HG02852 (cell line): ENCODE measurements at regions not wholly inside any gene's neighbourhood (a gene's known extent, or its start where the extent isn't known, plus 50 kb on each side); places are given as distances from the start of the nearest gene placed in this dataset.

Experiments
- ATAC-seq: cut with Tn5 transposase; IDR thresholded peaks from one replicate; pipeline ENCODE4 v1.9.1; 2021; ENCODE audit warnings: mild to moderate bottlenecking, moderate library complexity; ENCODE audit not compliant: unreplicated experiment

GRCh38 chr18:6465281-6465680 lies 50.6 kb upstream of the L3MBTL4 start:
- no peak for ATAC-seq

- no peak for ATAC-seq
These were observed 61.5 kb upstream of the L3MBTL4 start for GRCh38 chr18:6476190-6476589.

- no peak for ATAC-seq
These were observed 62.2 kb upstream of the L3MBTL4 start for GRCh38 chr18:6476880-6477279.

- no peak for ATAC-seq
These were observed 63.4 kb upstream of the L3MBTL4 start for GRCh38 chr18:6478121-6478520.

GRCh38 chr18:6479699-6480098 lies 65.0 kb upstream of the L3MBTL4 start:
- no peak for ATAC-seq

- peak; percentile 68 for ATAC-seq
These were observed 67.7 kb upstream of the L3MBTL4 start for GRCh38 chr18:6482198-6482977.

- no peak for ATAC-seq
These were observed 69.9 kb upstream of the L3MBTL4 start for GRCh38 chr18:6484659-6485058.

- no peak for ATAC-seq
These were observed 71.6 kb upstream of the L3MBTL4 start for GRCh38 chr18:6486313-6486712.

- no peak for ATAC-seq
These were observed 72.2 kb upstream of the L3MBTL4 start for GRCh38 chr18:6486764-6487426.

GRCh38 chr18:6487968-6488367 lies 73.3 kb upstream of the L3MBTL4 start:
- no peak for ATAC-seq

- no peak for ATAC-seq
These were observed 74.2 kb upstream of the L3MBTL4 start for GRCh38 chr18:6488956-6489355.

- ATAC-seq: no peak
These were observed 75.3 kb upstream of the L3MBTL4 start for GRCh38 chr18:6489977-6490376.

- no peak for ATAC-seq
These were observed 78.5 kb upstream of the L3MBTL4 start for GRCh38 chr18:6493194-6493593.

- no peak for ATAC-seq
These were observed 80.8 kb upstream of the L3MBTL4 start for GRCh38 chr18:6495536-6495935.

GRCh38 chr18:6497543-6497942 lies 82.8 kb upstream of the L3MBTL4 start:
- no peak for ATAC-seq

- ATAC-seq: no peak
These were observed 83.7 kb upstream of the L3MBTL4 start for GRCh38 chr18:6498289-6498856.

GRCh38 chr18:6504605-6505497 lies 90.1 kb upstream of the L3MBTL4 start:
- no peak for ATAC-seq

GRCh38 chr18:6505498-6505875 lies 90.8 kb upstream of the L3MBTL4 start:
- no peak for ATAC-seq

- no peak for ATAC-seq
These were observed 94.7 kb upstream of the L3MBTL4 start for GRCh38 chr18:6509417-6509816.

GRCh38 chr18:6509832-6510231 lies 95.1 kb upstream of the L3MBTL4 start:
- no peak for ATAC-seq

- no peak for ATAC-seq
These were observed 106.2 kb upstream of the L3MBTL4 start for GRCh38 chr18:6520901-6521300.
